Activated CD4-positive, alpha-beta T cell treated with anti-CD3 and anti-CD28 coated beads, Interleukin-2, amount 10 ng/mL, durations not matched to agents 24 days and 14 days (primary cell): ENCODE measurements at regions not wholly inside any gene's neighbourhood (a gene's known extent, or its start where the extent isn't known, plus 50 kb on each side); places are given as distances from the start of the nearest gene placed in this dataset.

Experiments
- DNase-seq: peaks from one replicate; pipeline ENCODE4 v3.0.0; 2022
- H3K27ac Mint-ChIP-seq: one replicate; pipeline ENCODE4 v1.8.0; 2022; ENCODE audit warnings: mild to moderate bottlenecking, mixed read lengths
- H3K27me3 Mint-ChIP-seq: one replicate; pipeline ENCODE4 v1.8.0; 2022; ENCODE audit warnings: mixed read lengths
- H3K36me3 Mint-ChIP-seq: one replicate; pipeline ENCODE4 v1.8.0; 2022; ENCODE audit warnings: low read depth, mild to moderate bottlenecking, mixed read lengths
- H3K4me1 Mint-ChIP-seq: one replicate; pipeline ENCODE4 v1.8.0; 2021; ENCODE audit warnings: mixed read lengths
- H3K4me3 Mint-ChIP-seq: one replicate; pipeline ENCODE4 v1.8.0; 2022; ENCODE audit warnings: mild to moderate bottlenecking, moderate library complexity, mixed read lengths
- H3K9me3 Mint-ChIP-seq: one replicate; pipeline ENCODE4 v1.8.0; 2021; ENCODE audit warnings: mixed read lengths
- intact Hi-C: fragments of 100-400 bp; cut with micrococcal nuclease; formaldehyde crosslinking; loops from one replicate; pipeline ENCODE4 v1.15.1; 2023

DNA sequence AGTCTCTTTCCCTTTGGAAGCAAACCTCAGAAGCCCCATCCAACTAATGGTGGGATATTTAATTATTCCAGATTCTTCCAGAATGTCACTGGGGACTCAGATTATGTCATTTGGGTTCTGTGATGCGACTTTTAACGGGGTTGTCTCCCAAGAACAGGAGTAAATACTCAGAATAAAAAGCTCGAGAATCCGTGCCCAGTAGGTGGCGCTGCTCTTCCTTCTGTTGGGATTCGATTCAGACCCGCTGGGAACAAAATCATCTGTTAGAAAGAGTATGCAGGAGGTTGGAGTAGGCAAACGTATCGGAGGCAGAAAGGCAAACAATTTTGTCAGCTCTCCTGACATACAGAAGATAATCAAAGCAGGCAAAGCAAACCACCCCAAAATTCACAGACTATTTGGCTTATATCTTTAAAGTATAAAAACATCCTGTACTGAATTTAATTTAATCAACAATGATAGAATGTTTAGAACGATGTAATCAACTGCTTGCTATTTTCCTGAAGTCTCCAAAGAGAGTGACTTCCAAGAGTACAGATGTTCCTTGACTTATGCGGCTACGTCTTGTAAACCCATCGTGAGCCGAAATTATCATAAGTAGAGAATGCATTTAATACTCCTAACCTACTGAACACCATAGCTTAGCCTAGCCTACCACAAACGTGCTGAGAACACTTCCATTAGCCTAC is 169.8 kb upstream of the RAI14 start:
- H3K27ac Mint-ChIP-seq: no peak overlapping the region
- H3K4me3 Mint-ChIP-seq: no peak overlapping the region
- intact Hi-C loops: loop anchor here (1.0 to 2.0 kb wide), 3 partner anchors 52 to 517 kb away; no protein-coding TSS in a partner anchor
- DNase-seq: peak; percentile 87
- peaks cover 4% of the 10 kb centered on the region for H3K4me1 Mint-ChIP-seq
- H3K36me3 Mint-ChIP-seq: no peaks in the 10 kb centered on the region
- H3K9me3 Mint-ChIP-seq: no peaks in the 10 kb centered on the region
- H3K27me3 Mint-ChIP-seq: peaks cover 31% of the 10 kb centered on the region

DNA sequence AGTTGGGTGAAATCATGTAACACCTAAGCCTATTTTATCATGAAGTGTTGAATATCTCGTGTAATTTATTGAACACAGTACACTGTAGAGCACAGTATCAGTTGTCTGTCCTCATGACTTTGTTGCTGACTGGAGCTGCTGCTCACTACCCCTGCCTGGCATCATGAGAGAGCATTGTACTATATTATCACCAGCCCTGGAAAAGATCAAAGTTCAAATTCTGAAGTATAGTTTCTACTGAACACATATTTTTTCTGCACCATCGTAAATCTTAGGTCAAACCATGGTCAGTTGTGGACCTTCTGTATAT is 169.3 kb upstream of the RAI14 start:
- no peak overlapping the region for H3K4me3 Mint-ChIP-seq

DNA sequence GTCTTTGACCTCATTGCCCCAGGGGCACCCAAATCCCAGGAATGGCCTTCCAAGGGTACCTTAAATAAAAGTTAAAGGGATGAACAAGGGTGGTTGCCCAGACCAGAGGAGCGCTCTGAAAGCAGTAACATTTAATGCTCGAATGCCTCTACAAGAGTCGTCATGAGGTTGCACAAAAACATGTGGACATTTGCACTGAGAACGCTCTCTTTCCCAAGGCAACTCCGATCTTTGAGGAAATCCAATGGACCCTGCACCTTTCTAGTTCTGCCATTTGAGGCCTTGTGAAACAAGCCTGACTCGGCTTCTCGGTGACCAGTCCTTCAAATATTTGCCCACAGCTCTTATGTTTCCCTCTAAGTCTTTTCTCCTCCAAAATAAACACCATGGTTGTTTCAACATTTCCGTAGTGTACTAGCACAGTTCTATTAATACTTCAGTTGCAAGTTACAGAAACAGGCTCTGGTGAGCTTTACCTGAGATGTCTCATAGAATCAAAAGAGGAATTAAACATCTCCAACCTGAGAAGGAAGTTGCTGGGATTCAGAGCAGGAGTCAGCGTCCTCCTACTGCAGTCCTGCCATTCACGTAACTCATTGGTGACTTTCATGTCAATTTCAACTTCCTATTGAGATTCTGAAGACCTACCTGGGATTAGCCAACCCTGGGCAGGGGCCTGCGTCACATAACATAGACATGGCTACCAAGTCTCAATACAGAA is 168.8 kb upstream of the RAI14 start:
- no peaks in the 10 kb centered on the region for H3K9me3 Mint-ChIP-seq
- no peaks in the 10 kb centered on the region for H3K36me3 Mint-ChIP-seq
- H3K27me3 Mint-ChIP-seq: peaks cover 22% of the 10 kb centered on the region
- no peak overlapping the region for H3K4me3 Mint-ChIP-seq
- peaks cover 4% of the 10 kb centered on the region for H3K4me1 Mint-ChIP-seq
- intact Hi-C loops: loop anchor here (2.0 kb wide), 1 partner anchor 51 kb away; no protein-coding TSS in a partner anchor
- no peak for DNase-seq
- H3K27ac Mint-ChIP-seq: no peak overlapping the region

More for the DNA sequence above, 169.3 kb upstream of the RAI14 start:
- H3K9me3 Mint-ChIP-seq: no peaks in the 10 kb centered on the region
- intact Hi-C loops: loop anchor here (1.0 to 2.0 kb wide), 3 partner anchors 52 to 516 kb away; no protein-coding TSS in a partner anchor
- peaks cover 27% of the 10 kb centered on the region for H3K27me3 Mint-ChIP-seq
- DNase-seq: no peak
- H3K36me3 Mint-ChIP-seq: no peaks in the 10 kb centered on the region
- peaks cover 4% of the 10 kb centered on the region for H3K4me1 Mint-ChIP-seq
- no peak overlapping the region for H3K27ac Mint-ChIP-seq

DNA sequence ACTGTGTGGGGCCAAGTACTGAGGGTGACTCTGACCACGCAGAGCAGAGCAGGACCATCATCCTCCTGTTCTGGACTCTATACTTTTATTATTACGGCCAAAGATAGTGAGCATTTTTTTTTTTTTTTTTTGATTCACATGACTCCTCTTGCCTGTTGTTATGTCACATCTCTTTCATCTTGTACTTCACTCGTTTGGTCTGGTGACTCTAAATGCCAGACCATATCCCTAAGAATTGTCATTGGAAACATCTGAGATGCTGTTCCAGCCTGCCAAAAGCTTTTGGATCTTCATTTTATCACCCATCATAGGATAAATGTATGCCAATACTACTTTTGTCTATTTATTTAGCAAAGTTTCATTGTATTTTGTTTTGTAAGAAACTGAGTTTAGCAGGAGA is 168.2 kb upstream of the RAI14 start:
- no peak overlapping the region for H3K27ac Mint-ChIP-seq
- intact Hi-C loops: loop anchor here (2.0 kb wide), 1 partner anchor 51 kb away; no protein-coding TSS in a partner anchor
- peaks cover 4% of the 10 kb centered on the region for H3K4me1 Mint-ChIP-seq
- H3K9me3 Mint-ChIP-seq: no peaks in the 10 kb centered on the region
- H3K4me3 Mint-ChIP-seq: no peak overlapping the region
- H3K27me3 Mint-ChIP-seq: peaks cover 20% of the 10 kb centered on the region
- H3K36me3 Mint-ChIP-seq: no peaks in the 10 kb centered on the region
- DNase-seq: no peak

DNA sequence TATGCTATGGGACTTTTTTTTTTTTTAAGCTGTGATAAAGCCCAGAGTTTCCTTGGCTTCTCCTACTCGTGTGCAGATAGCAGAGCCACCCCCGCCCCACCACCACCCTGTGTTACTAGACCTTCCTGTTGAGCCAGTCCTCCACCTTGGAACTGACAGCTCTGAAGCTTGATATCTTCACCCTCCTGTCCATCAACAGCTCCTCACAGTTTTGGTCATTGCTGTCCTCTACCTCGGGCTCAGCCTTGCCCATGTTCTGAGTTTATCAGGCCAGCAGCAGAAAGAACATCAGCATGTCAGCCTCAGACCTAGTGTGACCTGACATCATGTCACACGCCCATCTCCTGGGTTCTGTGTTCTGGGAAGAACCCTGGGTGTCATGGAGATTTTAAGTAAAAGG is 167.1 kb upstream of the RAI14 start:
- intact Hi-C loops: no loop called here
- H3K9me3 Mint-ChIP-seq: no peaks in the 10 kb centered on the region

DNA sequence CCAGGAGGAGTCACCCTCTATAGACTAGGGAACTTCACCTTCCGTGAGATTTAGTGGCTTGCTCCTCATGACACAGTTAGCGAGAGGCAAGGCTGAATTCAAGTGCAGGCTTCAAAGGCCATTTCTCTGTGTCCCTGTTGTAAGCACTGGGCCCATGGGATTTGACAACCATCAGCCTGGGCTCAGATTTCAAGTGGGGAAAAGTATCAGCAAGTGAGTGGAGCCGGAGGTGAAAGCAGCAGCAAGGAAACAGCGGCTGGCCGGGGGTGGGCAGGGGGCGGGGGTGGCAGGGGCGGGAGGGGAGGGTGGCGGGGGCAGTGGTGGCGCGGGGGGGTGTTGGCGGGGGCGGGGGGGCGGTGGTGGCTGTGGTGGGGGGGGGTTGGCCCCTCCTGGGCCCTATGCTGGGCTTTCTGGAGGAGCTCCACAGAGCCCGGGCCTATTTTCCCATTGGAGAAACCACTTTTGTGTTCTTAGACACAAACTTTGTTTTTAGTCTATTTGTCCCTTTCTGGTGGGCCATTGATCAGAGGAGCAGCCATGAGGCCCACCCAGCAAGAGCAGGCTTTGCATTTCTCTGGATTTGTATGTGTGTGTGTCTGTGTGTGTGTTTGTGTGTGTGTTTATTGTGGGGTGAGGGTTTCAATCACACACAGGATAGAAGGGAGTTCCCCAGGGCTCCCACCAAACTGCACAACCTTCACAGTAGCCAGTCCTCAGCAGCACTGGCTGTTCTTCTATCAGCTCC is 165.4 kb upstream of the RAI14 start:
- H3K4me3 Mint-ChIP-seq: no peak overlapping the region
- no peaks in the 10 kb centered on the region for H3K36me3 Mint-ChIP-seq
- intact Hi-C loops: no loop called here
- no peak overlapping the region for H3K27ac Mint-ChIP-seq
- H3K27me3 Mint-ChIP-seq: peaks cover 13% of the 10 kb centered on the region
- no peaks in the 10 kb centered on the region for H3K9me3 Mint-ChIP-seq
- H3K4me1 Mint-ChIP-seq: peaks cover 2% of the 10 kb centered on the region
- no peak for DNase-seq

More for the DNA sequence above, 167.1 kb upstream of the RAI14 start:
- Mint-ChIP-seq H3K4me3 (no peak overlapping the region), H3K27ac (no peak overlapping the region), H3K36me3 (no peaks in the 10 kb centered on the region), H3K4me1 (peaks cover 4% of the 10 kb centered on the region), H3K27me3 (peaks cover 17% of the 10 kb centered on the region)
- no peak for DNase-seq

DNA sequence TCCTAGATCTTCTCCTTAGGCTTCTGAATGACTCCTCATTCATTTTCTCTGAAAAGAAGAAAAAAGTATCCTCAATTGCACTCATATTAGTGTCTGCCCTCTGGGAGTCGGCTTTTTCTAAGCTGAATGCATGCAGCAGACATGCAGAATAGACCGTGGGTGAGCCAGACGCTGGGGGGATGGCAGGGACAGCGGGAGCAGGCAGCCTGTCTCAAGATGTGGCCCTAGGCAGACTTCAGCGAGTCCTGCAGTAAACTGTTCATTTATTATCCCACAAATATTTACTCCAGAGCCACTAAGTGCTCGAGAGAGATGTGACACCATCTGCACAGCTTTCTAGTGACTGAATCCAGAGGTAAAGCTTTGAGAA is 164.9 kb upstream of the RAI14 start:
- H3K27ac Mint-ChIP-seq: no peak overlapping the region
- H3K36me3 Mint-ChIP-seq: no peaks in the 10 kb centered on the region
- no peaks in the 10 kb centered on the region for H3K9me3 Mint-ChIP-seq
- intact Hi-C loops: no loop called here
- DNase-seq: no peak
- H3K4me3 Mint-ChIP-seq: no peak overlapping the region
- H3K4me1 Mint-ChIP-seq: peaks cover under 1% of the 10 kb centered on the region
- peaks cover 13% of the 10 kb centered on the region for H3K27me3 Mint-ChIP-seq

DNA sequence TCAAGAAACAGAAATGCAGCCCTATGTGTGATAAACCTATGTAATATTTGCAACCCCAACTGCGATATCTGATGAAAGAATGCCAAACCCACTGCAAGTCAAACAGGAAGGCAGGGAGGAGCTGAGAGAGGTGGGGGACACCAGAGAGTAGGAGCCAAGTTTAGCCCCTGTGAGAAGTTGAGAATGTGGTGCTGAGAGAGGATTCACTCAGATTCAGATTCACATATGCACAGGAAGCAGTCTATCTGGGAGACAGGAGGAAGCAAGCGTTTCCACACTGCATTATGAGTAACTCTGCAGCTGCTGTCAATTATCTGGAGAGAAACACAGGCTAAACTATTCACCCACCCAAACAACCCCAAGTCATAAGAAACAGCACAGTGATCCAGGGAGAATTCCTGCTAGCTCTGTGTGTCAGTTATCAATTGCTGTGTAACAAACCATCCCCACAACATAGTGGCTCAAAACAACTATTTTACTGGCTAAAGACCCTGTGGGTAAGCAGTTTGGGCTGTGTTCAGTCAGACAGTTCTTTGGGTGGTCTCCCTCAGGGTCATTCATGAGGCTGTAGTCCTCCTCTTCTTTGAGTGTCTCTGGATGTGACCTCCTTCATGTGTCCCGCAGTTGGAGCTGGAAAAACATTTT is 161.9 kb upstream of the RAI14 start:
- intact Hi-C loops: no loop called here
- no peak overlapping the region for H3K27ac Mint-ChIP-seq
- no peak for DNase-seq
- H3K36me3 Mint-ChIP-seq: no peaks in the 10 kb centered on the region
- H3K27me3 Mint-ChIP-seq: peaks cover 5% of the 10 kb centered on the region
- H3K9me3 Mint-ChIP-seq: no peaks in the 10 kb centered on the region
- H3K4me1 Mint-ChIP-seq: peaks cover 6% of the 10 kb centered on the region
- H3K4me3 Mint-ChIP-seq: no peak overlapping the region

DNA sequence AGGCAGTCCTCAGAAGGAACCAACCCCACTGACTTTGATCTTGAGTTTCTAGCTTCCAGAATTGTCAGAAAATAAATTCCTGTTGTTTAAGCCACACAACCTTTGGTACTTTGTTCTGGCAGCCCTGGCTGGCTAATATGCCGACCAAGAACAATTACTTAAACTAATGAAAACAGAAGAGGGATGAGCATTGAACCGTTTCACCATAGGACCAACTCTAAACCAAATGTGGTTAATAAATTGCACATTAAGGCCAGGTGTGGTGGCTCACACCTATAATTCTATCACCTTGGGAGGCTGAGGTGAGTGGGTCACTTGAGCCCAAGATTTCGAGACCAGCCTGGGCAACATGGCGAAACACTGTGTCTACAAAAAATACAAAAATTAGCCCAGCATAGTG is 160.9 kb upstream of the RAI14 start:
- Mint-ChIP-seq H3K4me1 (peaks cover 8% of the 10 kb centered on the region), H3K27me3 (peaks cover 2% of the 10 kb centered on the region), H3K9me3 (no peaks in the 10 kb centered on the region), H3K4me3 (no peak overlapping the region), H3K36me3 (no peaks in the 10 kb centered on the region), H3K27ac (no peak overlapping the region)
- intact Hi-C loops: no loop called here
- DNase-seq: no peak

DNA sequence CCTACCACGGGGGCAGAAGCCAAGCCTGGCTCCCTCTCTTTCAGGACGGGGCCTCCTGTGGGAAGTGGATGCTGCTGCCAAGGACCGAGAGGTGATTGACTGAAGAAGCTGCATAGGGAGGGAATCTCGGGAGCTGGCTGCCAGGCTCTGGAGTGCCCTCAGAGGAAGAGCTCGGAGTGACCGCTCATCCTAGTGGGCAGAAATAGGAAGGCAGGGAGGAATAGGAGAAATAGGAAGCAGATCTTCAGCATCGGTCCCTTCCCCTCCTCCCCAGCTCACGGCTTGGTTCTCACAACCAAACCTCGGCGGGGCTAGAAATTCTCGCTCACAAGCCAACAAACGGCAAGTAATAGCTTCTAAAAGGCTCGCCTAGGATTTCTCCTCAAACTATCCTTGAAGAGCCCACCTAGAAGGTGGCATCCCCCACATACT is 159.9 kb upstream of the RAI14 start:
- no peaks in the 10 kb centered on the region for H3K36me3 Mint-ChIP-seq

DNA sequence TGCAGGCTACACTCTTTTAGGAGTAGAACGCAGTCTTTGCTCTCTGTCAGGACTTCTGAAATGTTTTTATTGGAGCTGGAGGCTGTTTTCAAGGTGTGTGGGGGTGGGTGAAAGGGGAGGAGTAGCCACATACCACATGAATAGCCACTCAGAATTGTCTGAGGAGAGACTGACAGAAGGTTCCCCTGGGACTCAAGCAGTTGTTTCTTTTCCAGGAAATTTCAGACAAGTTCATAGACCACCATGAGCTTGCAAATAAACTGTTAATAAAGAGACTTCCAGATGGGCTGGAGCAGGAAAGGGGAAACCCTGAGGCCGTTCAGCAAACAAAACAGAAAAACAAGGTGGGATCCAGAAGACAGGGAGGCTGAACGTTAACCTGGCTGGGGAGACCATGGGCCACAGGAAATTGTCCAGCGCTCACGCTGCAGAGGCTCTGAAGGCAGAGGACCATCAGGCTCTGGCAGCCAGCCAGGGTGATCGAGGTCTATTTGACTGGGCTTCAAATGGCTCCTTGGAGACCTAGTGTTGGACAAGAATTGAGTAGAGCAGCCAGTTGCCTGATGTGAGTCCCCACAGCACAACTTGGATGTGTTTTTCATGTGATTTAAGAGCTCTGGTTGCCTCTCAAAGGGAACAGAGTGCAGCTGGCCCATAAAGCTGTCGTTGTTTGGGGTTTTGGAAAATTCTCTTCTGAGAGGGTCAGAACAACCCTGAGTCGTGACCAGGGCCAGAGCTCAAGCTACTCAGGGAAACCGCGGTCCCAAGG is 159.2 kb upstream of the RAI14 start:
- no peak overlapping the region for H3K27ac Mint-ChIP-seq
- peaks cover 2% of the 10 kb centered on the region for H3K27me3 Mint-ChIP-seq
- no peaks in the 10 kb centered on the region for H3K36me3 Mint-ChIP-seq
- H3K4me3 Mint-ChIP-seq: no peak overlapping the region
- H3K9me3 Mint-ChIP-seq: no peaks in the 10 kb centered on the region
- intact Hi-C loops: no loop called here
- no peak for DNase-seq
- peaks cover 8% of the 10 kb centered on the region for H3K4me1 Mint-ChIP-seq

More for the DNA sequence above, 159.9 kb upstream of the RAI14 start:
- Mint-ChIP-seq H3K4me3 (no peak overlapping the region), H3K27ac (no peak overlapping the region), H3K27me3 (peaks cover 2% of the 10 kb centered on the region), H3K4me1 (peaks cover 8% of the 10 kb centered on the region), H3K9me3 (no peaks in the 10 kb centered on the region)
- DNase-seq: no peak
- intact Hi-C loops: no loop called here

DNA sequence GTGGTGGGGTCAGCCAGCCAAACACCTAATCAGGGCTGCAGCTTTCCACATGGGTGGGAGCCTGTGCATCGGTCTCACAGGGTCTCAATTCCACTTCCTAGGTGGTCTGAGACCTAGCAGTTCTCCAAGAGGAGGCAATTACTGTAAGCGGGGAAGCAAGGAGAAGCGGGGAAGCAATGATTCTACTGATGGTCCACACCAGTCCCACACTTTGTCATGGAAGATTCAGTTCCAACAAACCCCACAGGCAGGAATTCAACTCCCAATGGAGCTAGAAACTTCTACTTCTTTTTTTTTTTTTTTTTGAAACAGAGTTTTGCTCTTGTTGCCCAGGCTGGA is 158.7 kb upstream of the RAI14 start:
- Mint-ChIP-seq H3K9me3 (no peaks in the 10 kb centered on the region), H3K36me3 (no peaks in the 10 kb centered on the region), H3K27ac (no peak overlapping the region), H3K4me1 (peaks cover 8% of the 10 kb centered on the region), H3K27me3 (peaks cover 2% of the 10 kb centered on the region), H3K4me3 (no peak overlapping the region)
- DNase-seq: no peak
- intact Hi-C loops: no loop called here

DNA sequence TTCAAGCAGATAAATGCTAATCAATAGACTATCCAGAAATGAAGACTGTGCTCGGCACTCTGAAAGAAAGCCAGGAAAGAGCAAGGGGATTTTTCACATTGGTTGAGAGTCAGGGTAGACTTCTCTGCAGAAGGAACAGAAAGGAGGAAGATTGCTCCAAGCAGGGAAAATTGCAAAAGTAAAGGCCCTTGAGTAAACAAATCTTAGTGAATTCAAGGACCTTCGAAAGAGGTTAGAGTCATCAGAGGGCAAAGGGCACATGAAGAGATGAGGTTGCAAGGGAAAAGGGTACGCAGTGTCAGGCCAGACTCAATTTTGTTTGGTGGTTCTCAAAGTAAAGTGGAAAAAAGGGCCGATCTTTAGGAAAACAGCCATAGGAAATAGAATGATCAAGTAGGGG is 157.6 kb upstream of the RAI14 start:
- no peak overlapping the region for H3K4me3 Mint-ChIP-seq
- intact Hi-C loops: no loop called here
- no peak for DNase-seq

More for the DNA sequence above, 157.6 kb upstream of the RAI14 start:
- Mint-ChIP-seq H3K27me3 (peaks cover 3% of the 10 kb centered on the region), H3K36me3 (no peaks in the 10 kb centered on the region), H3K27ac (no peak overlapping the region), H3K4me1 (peaks cover 8% of the 10 kb centered on the region), H3K9me3 (no peaks in the 10 kb centered on the region)
